Common myeloid progenitor, CD34-positive (primary cell): ENCODE measurements at regions not wholly inside any gene's neighbourhood (a gene's known extent, or its start where the extent isn't known, plus 50 kb on each side); places are given as distances from the start of the nearest gene placed in this dataset.
A peak's percentile ranks its signal among the peaks of the same experiment; 100 is the strongest.
"Not testable (repeated sequence)": the region's sequence is repeated elsewhere in the genome, so short reads cannot be mapped to it uniquely, and the experiment has no call there.

ENCODE experiments used
- CTCF ChIA-PET: fragments of 350-600 bp; sonication (Branson Sonifier 250); formaldehyde crosslinking; loops from one replicate; lab custom pipeline; 2021; ENCODE audit warnings: antibody characterized with exemption; lab: Charles Lee
- POLR2A ChIA-PET: fragments of 350-600 bp; sonication (Branson Sonifier 250); formaldehyde crosslinking; loops from one replicate; lab custom pipeline; 2021; ENCODE audit warnings: antibody characterized with exemption; lab: Charles Lee
- DNase-seq, 3 donors: peaks; one replicate each; pipeline versions ENCODE4 v3.0.0 to v3.0.0-alpha.2; 2013
- H3K27ac ChIP-seq, 2 experiments: 1 replicate in 1 of 2; 2 replicates in 1 of 2; pipeline ENCODE4 v1.7.0; 2013; ENCODE audit warnings: inconsistent platforms in 2 of 2, low read length in 2 of 2, mild to moderate bottlenecking in 2 of 2, low read depth in 1 of 2, moderate library complexity in 1 of 2; ENCODE audit not compliant: severe bottlenecking in 2 of 2, insufficient read depth in 1 of 2, poor library complexity in 1 of 2
- H3K27me3 ChIP-seq, 5 experiments: replicated peaks in 2 of 5; 1 replicate in 3 of 5; 2 replicates in 2 of 5; pipeline versions ENCODE4 v1.6.1 to v1.7.0; 2013; ENCODE audit warnings: low read length in 4 of 5, mild to moderate bottlenecking in 2 of 5, moderate library complexity in 2 of 5, inconsistent platforms in 1 of 5; ENCODE audit not compliant: insufficient read depth in 5 of 5, control insufficient read depth in 4 of 5
- H3K36me3 ChIP-seq, 4 experiments: 1 replicate in 2 of 4; 2 replicates in 2 of 4; pipeline versions ENCODE4 v1.6.1 to v1.7.0; 2013; ENCODE audit warnings: low read length in 3 of 4, control low read depth in 1 of 4, mild to moderate bottlenecking in 1 of 4; ENCODE audit not compliant: control insufficient read depth in 4 of 4, insufficient read depth in 4 of 4
- H3K4me1 ChIP-seq, 4 experiments: 1 replicate in 3 of 4; 2 replicates in 1 of 4; pipeline versions ENCODE4 v1.6.1 to v1.7.1; 2013; ENCODE audit warnings: low read length in 3 of 4, mild to moderate bottlenecking in 3 of 4, control low read depth in 1 of 4, inconsistent platforms in 1 of 4, moderate library complexity in 1 of 4; ENCODE audit not compliant: control insufficient read depth in 4 of 4, insufficient read depth in 4 of 4; ENCODE audit errors: control extremely low read depth in 1 of 4
- H3K4me3 ChIP-seq, 7 experiments: 1 replicate in 4 of 7; 2 replicates in 3 of 7; pipeline versions ENCODE4 v1.5.1 to v1.7.0; 2013; ENCODE audit warnings: mild to moderate bottlenecking in 7 of 7, low read length in 6 of 7, moderate library complexity in 6 of 7, inconsistent platforms in 2 of 7, low read depth in 2 of 7, control low read depth in 1 of 7; ENCODE audit not compliant: insufficient read depth in 4 of 7, control insufficient read depth in 1 of 7; ENCODE audit errors: extremely low read depth in 1 of 7
- H3K9me3 ChIP-seq, 5 experiments: 1 replicate in 4 of 5; 2 replicates in 1 of 5; pipeline versions ENCODE4 v1.6.1 to v1.7.1; 2013; ENCODE audit warnings: low read length in 4 of 5, mild to moderate bottlenecking in 2 of 5, inconsistent platforms in 1 of 5, low read depth in 1 of 5, moderate library complexity in 1 of 5; ENCODE audit not compliant: control insufficient read depth in 4 of 5, insufficient read depth in 2 of 5; ENCODE audit errors: control extremely low read depth in 1 of 5
- WGBS: methylation state at CpG from one replicate; pipeline ENCODE4 v1.1.5; 2013; ENCODE audit not compliant: insufficient coverage; 5-methylcytosine and 5-hydroxymethylcytosine counted together

- H3K4me3 ChIP-seq, result no peak overlapping the region
- no peaks in the 10 kb centered on the region for H3K27me3 ChIP-seq
- no peaks in the 10 kb centered on the region for H3K36me3 ChIP-seq
- no peak overlapping the region for H3K27ac ChIP-seq
- CTCF ChIA-PET, result no interaction called here
- H3K9me3 ChIP-seq, result no peaks in the 10 kb centered on the region
- no peak for DNase-seq
- H3K4me1 ChIP-seq, result no peaks in the 10 kb centered on the region
- POLR2A ChIA-PET, result interaction anchor here (0.6 kb wide), 1 partner anchor 1281 kb away, joined by 3 read pairs; no protein-coding TSS in a partner anchor
- WGBS, result no CpG with 5 or more reads among the region's 1 CpG
Observed at GRCh38 chr12:84124211-84124610, 788.4 kb downstream of the SLC6A15 start.

DNA sequence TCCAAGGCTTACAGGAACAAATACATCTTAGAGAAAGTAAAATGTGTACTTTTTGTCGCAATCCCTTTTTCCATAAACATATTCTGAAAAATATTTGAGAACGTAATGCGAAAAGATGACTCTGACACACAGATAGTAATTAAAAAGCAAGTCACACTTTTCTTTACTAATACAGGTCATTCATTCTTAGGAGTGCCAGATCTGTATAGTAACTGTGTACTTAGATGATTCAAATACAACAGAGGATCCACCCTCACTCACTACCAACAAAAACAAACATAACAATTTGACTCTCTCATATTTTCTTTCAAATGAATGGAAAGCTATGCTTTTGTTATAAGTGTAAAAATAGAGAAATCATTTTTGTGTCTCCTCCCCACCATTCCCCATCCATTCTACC is 795.4 kb downstream of the SLC6A15 start:
- Histone ChIP-seq H3K27me3 (no peaks in the 10 kb centered on the region), H3K9me3 (no peaks in the 10 kb centered on the region), H3K4me3 (no peak overlapping the region), H3K27ac (no peak overlapping the region), H3K36me3 (no peaks in the 10 kb centered on the region), H3K4me1 (no peaks in the 10 kb centered on the region)
- CTCF ChIA-PET, result no interaction called here
- DNase-seq, result no peak
- POLR2A ChIA-PET, result no interaction called here
- no CpG with 5 or more reads among the region's 3 CpGs for WGBS

DNA sequence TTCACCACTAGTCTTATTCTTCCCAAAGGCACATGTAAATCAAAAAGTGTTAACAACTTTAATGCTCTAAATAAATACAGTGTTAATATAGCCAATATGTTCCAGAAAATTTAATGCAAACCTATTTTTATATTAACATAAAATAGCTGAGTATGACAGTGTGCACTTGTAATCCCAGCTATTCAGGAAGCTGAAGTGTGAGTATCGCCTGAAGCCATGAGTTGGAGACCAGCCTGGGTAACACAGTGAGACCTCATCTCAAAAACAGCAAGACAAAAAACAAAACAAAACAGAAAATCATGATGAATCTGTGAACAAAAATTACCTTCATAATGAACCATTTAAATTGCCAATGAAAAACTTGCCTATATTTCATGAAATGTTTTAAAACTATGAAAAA is 798.9 kb downstream of the SLC6A15 start:
- DNase-seq, result no peak
- Histone ChIP-seq H3K27ac (no peak overlapping the region), H3K4me3 (no peak overlapping the region), H3K9me3 (no peaks in the 10 kb centered on the region), H3K27me3 (no peaks in the 10 kb centered on the region), H3K4me1 (no peaks in the 10 kb centered on the region), H3K36me3 (no peaks in the 10 kb centered on the region)
- ChIA-PET POLR2A (no interaction called here), CTCF (no interaction called here)
- no CpG with 5 or more reads among the region's 1 CpG for WGBS

- WGBS, result 92% methylated on average over 4 of the region's 4 CpGs
- H3K27ac ChIP-seq, H3K4me3 ChIP-seq, POLR2A ChIA-PET, H3K36me3 ChIP-seq, CTCF ChIA-PET, H3K4me1 ChIP-seq, DNase-seq, H3K27me3 ChIP-seq: not testable (repeated sequence)
- H3K9me3 ChIP-seq, result peaks cover 0 to 20% (median 13%) of the 10 kb centered on the region in 5 experiments
Observed at GRCh38 chr12:84103886-84104285, 808.7 kb downstream of the SLC6A15 start.

DNA sequence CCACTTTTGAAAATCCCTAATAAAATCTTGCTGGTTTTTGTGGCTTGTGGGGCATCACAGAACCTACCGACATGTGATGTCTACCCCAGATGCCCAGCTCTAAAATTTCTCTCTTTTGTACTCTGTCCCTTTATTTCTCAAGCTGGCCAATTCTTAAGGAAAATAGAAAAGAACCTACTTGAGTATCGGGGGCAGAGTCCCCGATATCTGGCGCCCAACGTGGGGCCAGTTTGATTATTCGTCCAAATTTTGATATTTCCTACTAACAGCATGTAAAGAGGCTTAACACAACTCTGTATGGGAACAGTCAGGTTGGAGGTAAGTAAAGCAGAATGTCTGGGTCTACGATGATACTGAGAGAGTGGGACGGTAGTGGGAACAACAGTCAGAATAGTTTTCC is 810.6 kb downstream of the SLC6A15 start:
- CTCF ChIA-PET, H3K27me3 ChIP-seq, H3K4me3 ChIP-seq, DNase-seq, H3K36me3 ChIP-seq, H3K27ac ChIP-seq, POLR2A ChIA-PET, H3K4me1 ChIP-seq: not testable (repeated sequence)
- WGBS, result 95% methylated on average over 8 of the region's 8 CpGs
- H3K9me3 ChIP-seq, result peaks cover 0 to 32% (median 14%) of the 10 kb centered on the region in 5 experiments

- H3K27me3 ChIP-seq, H3K36me3 ChIP-seq, H3K4me3 ChIP-seq, H3K27ac ChIP-seq, CTCF ChIA-PET, POLR2A ChIA-PET, H3K4me1 ChIP-seq: not testable (repeated sequence)
- H3K9me3 ChIP-seq, result peaks cover 0 to 32% (median 16%) of the 10 kb centered on the region in 5 experiments
- DNase-seq, result peak in 1 of 3 donors; percentile 5
- no CpG with 5 or more reads among the region's 1 CpG for WGBS
Observed at GRCh38 chr12:84099591-84099990, 813.0 kb downstream of the SLC6A15 start.

GRCh38 chr12:84091651-84092050 is 820.9 kb downstream of the SLC6A15 start:
- H3K4me1 ChIP-seq, result no peaks in the 10 kb centered on the region
- ChIA-PET POLR2A (no interaction called here), CTCF (no interaction called here)
- H3K27me3 ChIP-seq, result no peaks in the 10 kb centered on the region
- no peak for DNase-seq
- 100% methylated on average over 3 of the region's 4 CpGs for WGBS
- H3K27ac ChIP-seq, result no peak overlapping the region
- H3K4me3 ChIP-seq, result no peak overlapping the region
- H3K9me3 ChIP-seq, result peaks cover 0 to 3% (median 0%) of the 10 kb centered on the region in 5 experiments
- no peaks in the 10 kb centered on the region for H3K36me3 ChIP-seq
